GM19035 (cell line): ENCODE measurements at regions not wholly inside any gene's neighbourhood (a gene's known extent, or its start where the extent isn't known, plus 50 kb on each side); places are given as distances from the start of the nearest gene placed in this dataset.

ENCODE experiments used
- ATAC-seq: cut with Tn5 transposase; IDR thresholded peaks from one replicate; pipeline ENCODE4 v1.9.1; 2021; ENCODE audit not compliant: unreplicated experiment

- no peak for ATAC-seq
Observed at GRCh38 chr2:41622301-41622700, 425.5 kb upstream of the PKDCC start.

GRCh38 chr2:41626936-41627335 is 420.9 kb upstream of the PKDCC start:
- no peak for ATAC-seq

GRCh38 chr2:41634686-41635085 is 413.1 kb upstream of the PKDCC start:
- no peak for ATAC-seq

- no peak for ATAC-seq
Observed at GRCh38 chr2:41644936-41645335, 402.9 kb upstream of the PKDCC start.

- ATAC-seq = no peak
Observed at GRCh38 chr2:41647468-41648050, 400.3 kb upstream of the PKDCC start.

- ATAC-seq = no peak
Observed at GRCh38 chr2:41657226-41657625, 390.6 kb upstream of the PKDCC start.

GRCh38 chr2:41659758-41660157 is 388.1 kb upstream of the PKDCC start:
- ATAC-seq = no peak

GRCh38 chr2:41662461-41662860 is 385.4 kb upstream of the PKDCC start:
- ATAC-seq = no peak

GRCh38 chr2:41663056-41663455 is 384.8 kb upstream of the PKDCC start:
- ATAC-seq = no peak

GRCh38 chr2:41668529-41668928 is 379.3 kb upstream of the PKDCC start:
- no peak for ATAC-seq

GRCh38 chr2:41678639-41679038 is 369.2 kb upstream of the PKDCC start:
- no peak for ATAC-seq

- no peak for ATAC-seq
Observed at GRCh38 chr2:41686156-41686555, 361.7 kb upstream of the PKDCC start.

GRCh38 chr2:41691561-41691960 is 356.3 kb upstream of the PKDCC start:
- ATAC-seq = no peak

GRCh38 chr2:41694536-41695049 is 353.2 kb upstream of the PKDCC start:
- ATAC-seq = no peak

- no peak for ATAC-seq
Observed at GRCh38 chr2:41695198-41696113, 352.4 kb upstream of the PKDCC start.

GRCh38 chr2:41697389-41697788 is 350.4 kb upstream of the PKDCC start:
- no peak for ATAC-seq

- no peak for ATAC-seq
Observed at GRCh38 chr2:41698678-41699422, 349.0 kb upstream of the PKDCC start.

GRCh38 chr2:41701231-41701630 is 346.6 kb upstream of the PKDCC start:
- ATAC-seq = no peak

- no peak for ATAC-seq
Observed at GRCh38 chr2:41703123-41703522, 344.7 kb upstream of the PKDCC start.

GRCh38 chr2:41705634-41706033 is 342.2 kb upstream of the PKDCC start:
- ATAC-seq = no peak

- no peak for ATAC-seq
Observed at GRCh38 chr2:41706286-41706685, 341.5 kb upstream of the PKDCC start.
